ENCODE measurements at regions not wholly inside any gene's neighbourhood (a gene's known extent, or its start where the extent isn't known, plus 50 kb on each side); places are given as distances from the start of the nearest gene placed in this dataset.
"Not testable (repeated sequence)": the region's sequence is repeated elsewhere in the genome, so short reads cannot be mapped to it uniquely, and the experiment has no call there.

GRCh38 chr6:139981066-139981624, 606.7 kb upstream of the CITED2 start:
- no peaks in the 10 kb centered on the region for H3K36me3 ChIP-seq (ENCODE audit: low read depth)
- no peak overlapping the region for H3K9ac ChIP-seq
- H3K9me2 ChIP-seq (ENCODE audit: insufficient read depth), result no peaks in the 10 kb centered on the region
- peak; percentile 24 for DNase-seq
- in situ Hi-C loops (cut with MboI), result no loop called here
- peaks cover 62% of the 10 kb centered on the region for H3F3A ChIP-seq (ENCODE audit: insufficient read depth)
- TF ChIP-seq EZH2 (IDR thresholded peaks at IDR 0.05; ENCODE audit: insufficient read depth, poor library complexity, severe bottlenecking) (no peak), EZH2phosphoT487 (IDR thresholded peaks at IDR 0.05; ENCODE audit: insufficient read depth, low read depth) (no peak)
- H3K4me1 ChIP-seq (ENCODE audit: insufficient read depth), result peaks cover 63% of the 10 kb centered on the region
- H2AFZ ChIP-seq, result peak overlapping the region; percentile 32
- WGBS, 2 experiments (ENCODE audit: low coverage in 1 of 2, low lambda C conversion rate in 2 of 2, missing lambda C conversion rate in 2 of 2), result 95 to 100% methylated on average over 1 of the region's 1 CpG
- no peaks in the 10 kb centered on the region for H3K9me3 ChIP-seq (ENCODE audit: low read depth)
- H3K27me3 ChIP-seq (replicated peaks; ENCODE audit: insufficient read depth), result no peaks in the 10 kb centered on the region
- H3K4me2 ChIP-seq (ENCODE audit: unreplicated experiment), result peak overlapping the region; percentile 61
- H4K20me1 ChIP-seq (ENCODE audit: insufficient read depth), result no peaks in the 10 kb centered on the region
- H3K4me3 ChIP-seq, result no peak overlapping the region
- peak overlapping the region; percentile 58 for H3K27ac ChIP-seq
- no peaks in the 10 kb centered on the region for H3K79me2 ChIP-seq (ENCODE audit: insufficient read depth)

GRCh38 chr6:139980631-139981030, 606.2 kb upstream of the CITED2 start:
- H3K36me3 ChIP-seq (ENCODE audit: low read depth); H3K27me3 ChIP-seq (replicated peaks; ENCODE audit: insufficient read depth); H3K9ac ChIP-seq; H3K79me2 ChIP-seq (ENCODE audit: insufficient read depth); H4K20me1 ChIP-seq (ENCODE audit: insufficient read depth); in situ Hi-C loops (cut with MboI); H3K9me3 ChIP-seq (ENCODE audit: low read depth); H3K9me2 ChIP-seq (ENCODE audit: insufficient read depth); H3K4me3 ChIP-seq: not testable (repeated sequence)
- Histone ChIP-seq H3K27ac (peak overlapping the region; percentile 58), H3K4me1 (ENCODE audit: insufficient read depth) (peaks cover 63% of the 10 kb centered on the region), H3K4me2 (ENCODE audit: unreplicated experiment) (peak overlapping the region; percentile 31), H2AFZ (peak overlapping the region; percentile 25; the same call in 1 of the 2 replicates), H3F3A (ENCODE audit: insufficient read depth) (peaks cover 62% of the 10 kb centered on the region)
- DNase-seq, result peak; percentile 53
- WGBS, 2 experiments (ENCODE audit: low coverage in 1 of 2, low lambda C conversion rate in 2 of 2, missing lambda C conversion rate in 2 of 2), result 47 to 52% methylated on average over 3 of the region's 3 CpGs

GRCh38 chr6:139979021-139979725, 604.7 kb upstream of the CITED2 start:
- in situ Hi-C loops (cut with MboI), result no loop called here
- no peak overlapping the region for H2AFZ ChIP-seq
- H3K4me3 ChIP-seq, result no peak overlapping the region
- no peaks in the 10 kb centered on the region for H3K9me2 ChIP-seq (ENCODE audit: insufficient read depth)
- peaks cover 55% of the 10 kb centered on the region for H3F3A ChIP-seq (ENCODE audit: insufficient read depth)
- H4K20me1 ChIP-seq (ENCODE audit: insufficient read depth), result no peaks in the 10 kb centered on the region
- TF ChIP-seq EZH2 (IDR thresholded peaks at IDR 0.05; ENCODE audit: insufficient read depth, poor library complexity, severe bottlenecking) (no peak), EZH2phosphoT487 (IDR thresholded peaks at IDR 0.05; ENCODE audit: insufficient read depth, low read depth) (no peak)
- WGBS, 2 experiments (ENCODE audit: low coverage in 1 of 2, low lambda C conversion rate in 2 of 2, missing lambda C conversion rate in 2 of 2), result 97 to 99% methylated on average over 7 of the region's 7 CpGs
- H3K9ac ChIP-seq, result no peak overlapping the region
- peaks cover 63% of the 10 kb centered on the region for H3K4me1 ChIP-seq (ENCODE audit: insufficient read depth)
- H3K9me3 ChIP-seq (ENCODE audit: low read depth), result no peaks in the 10 kb centered on the region
- H3K27ac ChIP-seq, result peak overlapping the region; percentile 76; the same call in 1 of the 2 replicates
- no peaks in the 10 kb centered on the region for H3K27me3 ChIP-seq (replicated peaks; ENCODE audit: insufficient read depth)
- H3K4me2 ChIP-seq (ENCODE audit: unreplicated experiment), result no peak overlapping the region
- H3K36me3 ChIP-seq (ENCODE audit: low read depth), result no peaks in the 10 kb centered on the region
- no peaks in the 10 kb centered on the region for H3K79me2 ChIP-seq (ENCODE audit: insufficient read depth)
- DNase-seq, result no peak

GRCh38 chr6:139977887-139978332, 603.5 kb upstream of the CITED2 start:
- TF ChIP-seq EZH2 (IDR thresholded peaks at IDR 0.05; ENCODE audit: insufficient read depth, poor library complexity, severe bottlenecking) (no peak), EZH2phosphoT487 (IDR thresholded peaks at IDR 0.05; ENCODE audit: insufficient read depth, low read depth) (no peak)
- peak overlapping the region; percentile 7 for H3K4me2 ChIP-seq (ENCODE audit: unreplicated experiment)
- peak overlapping the region; percentile 76 for H3K27ac ChIP-seq
- no peaks in the 10 kb centered on the region for H3K27me3 ChIP-seq (replicated peaks; ENCODE audit: insufficient read depth)
- H3K4me3 ChIP-seq, result no peak overlapping the region
- DNase-seq, result peak; percentile 80
- 5 to 18% methylated on average over 2 of the region's 2 CpGs for WGBS, 2 experiments (ENCODE audit: low coverage in 1 of 2, low lambda C conversion rate in 2 of 2, missing lambda C conversion rate in 2 of 2)
- H3K36me3 ChIP-seq (ENCODE audit: low read depth), result no peaks in the 10 kb centered on the region
- in situ Hi-C loops (cut with MboI), result no loop called here
- H2AFZ ChIP-seq, result peak overlapping the region; percentile 24
- H3K4me1 ChIP-seq (ENCODE audit: insufficient read depth), result peaks cover 59% of the 10 kb centered on the region
- peaks cover 43% of the 10 kb centered on the region for H3F3A ChIP-seq (ENCODE audit: insufficient read depth)
- H3K9ac ChIP-seq, result peak overlapping the region; percentile 6; the same call in 1 of the 2 replicates
- H3K9me2 ChIP-seq (ENCODE audit: insufficient read depth), result no peaks in the 10 kb centered on the region
- H3K79me2 ChIP-seq (ENCODE audit: insufficient read depth), result no peaks in the 10 kb centered on the region
- no peaks in the 10 kb centered on the region for H3K9me3 ChIP-seq (ENCODE audit: low read depth)
- no peaks in the 10 kb centered on the region for H4K20me1 ChIP-seq (ENCODE audit: insufficient read depth)

Measured in GM23248 (cell line).